ENCODE measurements at regions not wholly inside any gene's neighbourhood (a gene's known extent, or its start where the extent isn't known, plus 50 kb on each side); places are given as distances from the start of the nearest gene placed in this dataset.

DNA sequence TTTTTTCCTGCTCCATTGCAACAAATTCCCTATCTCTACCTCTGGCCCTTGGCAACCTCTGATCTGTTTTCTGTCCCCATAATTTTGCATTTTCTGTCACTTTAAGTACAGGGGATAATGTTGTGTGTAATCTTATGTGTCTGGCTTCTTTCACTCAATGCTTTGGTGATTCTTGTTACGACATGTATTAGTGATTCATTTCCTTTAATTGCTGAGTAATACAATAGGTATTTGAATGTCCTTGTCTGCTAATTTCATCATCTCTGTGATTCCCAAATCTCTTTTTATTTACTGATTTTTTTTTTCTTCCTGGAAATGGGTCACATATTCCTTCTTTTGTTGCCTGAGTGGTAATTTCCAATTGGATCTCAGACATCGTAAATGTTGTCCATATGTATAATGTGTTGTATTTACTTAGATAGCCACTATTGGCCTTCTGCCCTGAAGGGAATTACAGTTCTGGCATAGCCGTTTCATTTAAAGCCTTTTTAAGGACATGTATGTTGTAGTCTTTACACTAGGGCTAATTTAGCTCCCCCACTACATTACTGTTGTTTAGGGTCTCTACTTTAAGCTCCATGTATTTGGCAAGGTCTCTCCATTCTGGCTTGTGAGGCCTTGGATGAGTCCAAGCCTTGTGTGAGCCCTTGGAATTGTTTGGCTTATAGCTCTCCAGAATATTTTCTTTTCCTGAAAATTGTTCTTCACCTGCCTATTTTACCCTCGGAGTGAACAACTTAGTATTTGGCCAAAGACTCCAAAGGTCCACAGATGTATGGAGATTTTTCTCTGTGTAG, 683.8 kb downstream of the LRRC70 start:
- Histone ChIP-seq H3K4me3 (no peak overlapping the region), H3K27me3 (no peaks in the 10 kb centered on the region), H3K27ac (no peak overlapping the region), H3K4me1 (no peaks in the 10 kb centered on the region), H3K9me3 (no peaks in the 10 kb centered on the region), H3K36me3 (no peaks in the 10 kb centered on the region)
- in situ Hi-C loops (cut with MboI; ENCODE audit: low pct_ligation_motif_present in 1 of 4, low pct_unique_long_range_greater_than_20kb in 1 of 4, low sequenced_read_pairs in 3 of 4) (no loop called here), intact Hi-C loops (cut with DNase I; ENCODE audit: low total_unique reads) (no loop called here)
- WGBS, 2 donors (ENCODE audit: low coverage in 1 of 2) = 39 to 56% methylated on average over 3 to 4 of the region's 4 CpGs
- no peak for DNase-seq
- TF ChIP-seq, protein P1, sequence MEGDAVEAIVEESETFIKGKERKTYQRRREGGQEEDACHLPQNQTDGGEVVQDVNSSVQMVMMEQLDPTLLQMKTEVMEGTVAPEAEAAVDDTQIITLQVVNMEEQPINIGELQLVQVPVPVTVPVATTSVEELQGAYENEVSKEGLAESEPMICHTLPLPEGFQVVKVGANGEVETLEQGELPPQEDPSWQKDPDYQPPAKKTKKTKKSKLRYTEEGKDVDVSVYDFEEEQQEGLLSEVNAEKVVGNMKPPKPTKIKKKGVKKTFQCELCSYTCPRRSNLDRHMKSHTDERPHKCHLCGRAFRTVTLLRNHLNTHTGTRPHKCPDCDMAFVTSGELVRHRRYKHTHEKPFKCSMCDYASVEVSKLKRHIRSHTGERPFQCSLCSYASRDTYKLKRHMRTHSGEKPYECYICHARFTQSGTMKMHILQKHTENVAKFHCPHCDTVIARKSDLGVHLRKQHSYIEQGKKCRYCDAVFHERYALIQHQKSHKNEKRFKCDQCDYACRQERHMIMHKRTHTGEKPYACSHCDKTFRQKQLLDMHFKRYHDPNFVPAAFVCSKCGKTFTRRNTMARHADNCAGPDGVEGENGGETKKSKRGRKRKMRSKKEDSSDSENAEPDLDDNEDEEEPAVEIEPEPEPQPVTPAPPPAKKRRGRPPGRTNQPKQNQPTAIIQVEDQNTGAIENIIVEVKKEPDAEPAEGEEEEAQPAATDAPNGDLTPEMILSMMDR (IDR thresholded peaks at IDR 0.05) = no peak
- no peak for TF ChIP-seq POLR2AphosphoS5 (IDR thresholded peaks at IDR 0.05)
- TF ChIP-seq POLR2A (IDR thresholded peaks at IDR 0.05) = no peak
- no peak for TF ChIP-seq EP300 (IDR thresholded peaks at IDR 0.05; ENCODE audit: low read depth)

DNA sequence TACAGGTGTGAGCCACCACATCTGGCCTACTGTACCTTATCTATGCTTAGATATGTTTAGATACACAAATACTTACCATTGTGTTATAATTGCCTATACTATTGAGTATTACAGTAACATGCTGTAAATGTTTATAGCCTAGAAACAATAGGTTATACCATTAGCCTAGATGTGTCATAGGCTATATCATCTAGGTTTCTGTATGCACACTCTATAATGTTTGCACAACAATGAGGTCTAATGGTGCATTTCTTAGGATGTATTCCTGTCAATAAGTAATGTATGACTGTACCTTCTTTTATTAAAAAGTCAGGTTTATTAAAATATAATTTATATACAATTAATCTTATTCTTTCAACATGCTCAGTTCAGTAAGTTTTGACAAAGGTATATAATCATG, 683.1 kb downstream of the LRRC70 start:
- in situ Hi-C loops (cut with MboI; ENCODE audit: low pct_ligation_motif_present in 1 of 4, low pct_unique_long_range_greater_than_20kb in 1 of 4, low sequenced_read_pairs in 3 of 4) (no loop called here), intact Hi-C loops (cut with DNase I; ENCODE audit: low total_unique reads) (no loop called here)
- TF ChIP-seq EP300 (IDR thresholded peaks at IDR 0.05; ENCODE audit: low read depth) = no peak
- no peak for TF ChIP-seq POLR2AphosphoS5 (IDR thresholded peaks at IDR 0.05)
- TF ChIP-seq, protein P1 (IDR thresholded peaks at IDR 0.05) = no peak
- TF ChIP-seq POLR2A (IDR thresholded peaks at IDR 0.05) = no peak
- Histone ChIP-seq H3K4me1 (no peaks in the 10 kb centered on the region), H3K9me3 (no peaks in the 10 kb centered on the region), H3K27me3 (no peaks in the 10 kb centered on the region), H3K4me3 (no peak overlapping the region), H3K27ac (no peak overlapping the region), H3K36me3 (no peaks in the 10 kb centered on the region)
- DNase-seq = no peak

DNA sequence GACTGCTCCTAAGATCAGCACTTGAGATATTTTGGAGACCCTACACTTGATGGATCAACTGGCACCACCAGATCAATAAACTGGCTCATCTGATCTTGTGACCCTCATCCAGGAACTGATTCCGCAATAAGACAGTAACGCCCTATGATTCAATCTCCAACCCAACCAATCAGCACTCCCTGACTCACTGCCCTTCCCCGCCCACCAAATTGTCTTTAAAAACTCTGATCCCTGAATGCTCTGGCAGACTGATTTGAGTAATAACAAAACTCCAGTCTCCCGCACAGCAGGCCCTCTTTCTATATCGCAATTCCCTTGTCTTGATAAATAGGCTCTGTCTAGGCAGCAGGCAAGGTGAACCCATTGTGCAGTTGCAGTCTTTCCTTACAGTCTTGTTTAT, 677.0 kb downstream of the LRRC70 start:
- Histone ChIP-seq H3K27me3 (no peaks in the 10 kb centered on the region), H3K4me3 (no peak overlapping the region), H3K27ac (no peak overlapping the region), H3K4me1 (no peaks in the 10 kb centered on the region), H3K36me3 (no peaks in the 10 kb centered on the region), H3K9me3 (no peaks in the 10 kb centered on the region)
- 87 to 89% methylated on average over 4 to 5 of the region's 5 CpGs for WGBS, 2 donors (ENCODE audit: low coverage in 1 of 2)
- no peak for DNase-seq
- TF ChIP-seq POLR2AphosphoS5 (IDR thresholded peaks at IDR 0.05) (no peak), EP300 (IDR thresholded peaks at IDR 0.05; ENCODE audit: low read depth) (no peak), POLR2A (IDR thresholded peaks at IDR 0.05) (no peak)
- TF ChIP-seq, protein P1 (IDR thresholded peaks at IDR 0.05) = no peak
- in situ Hi-C loops (cut with MboI; ENCODE audit: low pct_ligation_motif_present in 1 of 4, low pct_unique_long_range_greater_than_20kb in 1 of 4, low sequenced_read_pairs in 3 of 4) (no loop called here), intact Hi-C loops (cut with DNase I; ENCODE audit: low total_unique reads) (no loop called here)

DNA sequence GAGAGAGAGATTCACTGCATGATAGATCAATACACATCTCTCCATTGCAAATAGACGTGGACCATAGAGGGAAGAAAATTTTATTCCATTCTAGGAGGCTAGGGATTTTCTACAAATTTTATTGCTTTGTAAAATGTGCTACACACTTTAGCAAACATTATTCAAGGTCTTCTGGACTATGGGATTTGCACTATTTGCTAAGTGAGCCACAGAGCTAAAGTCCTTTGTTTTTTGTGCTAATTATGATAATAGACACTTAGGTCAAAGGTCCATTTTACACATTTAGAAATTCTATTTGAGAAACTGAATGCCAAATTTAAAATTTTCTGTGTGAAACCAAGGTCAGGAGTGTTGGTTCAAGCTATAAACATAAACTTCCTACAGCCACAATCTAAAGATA, 672.3 kb downstream of the LRRC70 start:
- H3K9me3 ChIP-seq = no peaks in the 10 kb centered on the region
- no peak overlapping the region for H3K27ac ChIP-seq
- in situ Hi-C loops (cut with MboI; ENCODE audit: low pct_ligation_motif_present in 1 of 4, low pct_unique_long_range_greater_than_20kb in 1 of 4, low sequenced_read_pairs in 3 of 4) = no loop called here
- no peak overlapping the region for H3K4me3 ChIP-seq
- DNase-seq = no peak
- H3K36me3 ChIP-seq = no peaks in the 10 kb centered on the region
- H3K4me1 ChIP-seq = no peaks in the 10 kb centered on the region
- TF ChIP-seq POLR2AphosphoS5 (IDR thresholded peaks at IDR 0.05) (no peak), POLR2A (IDR thresholded peaks at IDR 0.05) (no peak), EP300 (IDR thresholded peaks at IDR 0.05; ENCODE audit: low read depth) (no peak)
- TF ChIP-seq, protein P1 (IDR thresholded peaks at IDR 0.05) = no peak
- 30 to 50% methylated on average over 1 of the region's 1 CpG for WGBS, 2 donors (ENCODE audit: low coverage in 1 of 2)
- no peaks in the 10 kb centered on the region for H3K27me3 ChIP-seq
- intact Hi-C loops (cut with DNase I; ENCODE audit: low total_unique reads) = no loop called here

Measured in transverse colon (tissue), 4 donors.